ENCODE measurements at regions not wholly inside any gene's neighbourhood (a gene's known extent, or its start where the extent isn't known, plus 50 kb on each side); places are given as distances from the start of the nearest gene placed in this dataset.

DNA sequence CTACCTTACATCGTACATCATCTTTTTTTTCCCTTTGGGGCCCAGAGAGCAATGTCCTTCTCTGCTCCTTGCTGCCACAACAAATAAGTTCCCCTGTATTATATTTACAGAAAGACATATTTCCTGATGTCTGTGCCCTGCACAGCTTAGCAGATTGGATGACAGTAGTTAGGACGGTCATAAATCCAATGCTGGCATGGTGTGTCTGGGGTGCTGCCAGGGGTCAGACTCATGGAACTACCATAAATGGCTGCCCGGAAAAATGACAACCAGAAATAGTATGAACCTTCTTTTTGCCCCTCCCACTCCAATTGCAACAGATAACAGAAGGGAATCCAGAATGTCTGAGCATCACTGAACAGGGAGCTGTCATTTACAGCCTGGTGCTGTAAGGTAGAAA lies 511.1 kb downstream of the PSAT1 start:
- FAIRE-seq: no peak

DNA sequence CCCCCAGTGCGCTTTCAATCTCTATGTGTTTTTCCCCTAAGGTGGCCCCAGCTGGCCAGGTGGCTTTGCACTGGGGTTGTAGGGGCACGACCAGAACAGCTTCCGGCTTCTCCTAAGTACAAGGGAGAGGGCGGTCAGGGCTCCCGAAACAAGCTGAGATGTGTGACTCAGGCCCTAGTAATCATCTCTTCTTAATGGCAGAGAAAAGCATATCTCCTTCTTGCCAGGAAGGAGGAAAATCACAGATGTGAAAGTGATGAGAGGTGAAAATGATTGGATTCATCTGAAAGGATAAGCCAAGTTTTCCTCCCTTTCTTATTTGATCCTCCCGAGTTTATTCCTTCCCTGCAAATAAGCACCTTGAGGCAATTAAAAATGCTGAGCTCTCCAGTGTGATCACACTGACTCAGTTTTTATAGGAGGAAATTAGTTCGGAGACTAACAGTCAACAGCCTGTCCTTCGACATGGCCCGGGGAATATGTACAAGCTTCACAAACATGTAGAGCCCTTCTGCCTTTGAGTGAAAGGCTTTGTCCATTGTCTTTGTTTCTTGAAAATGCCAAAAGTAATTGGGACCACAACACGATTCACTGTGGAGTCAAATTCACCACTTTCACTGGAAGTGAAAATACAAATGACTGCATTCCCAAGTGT lies 514.8 kb downstream of the PSAT1 start:
- FAIRE-seq: no peak

DNA sequence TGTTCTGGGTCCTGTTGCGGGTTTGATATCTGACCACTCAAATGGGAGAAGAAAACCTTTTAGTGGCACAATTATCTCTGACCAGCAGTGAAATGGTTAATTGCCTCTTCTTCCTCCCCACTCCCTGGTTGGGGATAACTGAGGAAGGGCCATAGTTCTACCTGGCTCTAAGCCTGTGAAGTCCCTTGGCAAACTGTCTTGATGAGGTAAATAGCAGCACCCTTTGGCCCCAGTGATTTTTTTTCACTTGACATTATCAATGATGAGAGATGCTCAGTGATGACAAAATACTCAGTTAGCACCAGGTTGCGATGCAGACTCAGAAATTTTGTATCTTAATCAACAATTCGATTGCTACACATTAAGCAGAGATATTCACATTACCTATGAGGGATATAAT lies 515.7 kb downstream of the PSAT1 start:
- no peak for FAIRE-seq

DNA sequence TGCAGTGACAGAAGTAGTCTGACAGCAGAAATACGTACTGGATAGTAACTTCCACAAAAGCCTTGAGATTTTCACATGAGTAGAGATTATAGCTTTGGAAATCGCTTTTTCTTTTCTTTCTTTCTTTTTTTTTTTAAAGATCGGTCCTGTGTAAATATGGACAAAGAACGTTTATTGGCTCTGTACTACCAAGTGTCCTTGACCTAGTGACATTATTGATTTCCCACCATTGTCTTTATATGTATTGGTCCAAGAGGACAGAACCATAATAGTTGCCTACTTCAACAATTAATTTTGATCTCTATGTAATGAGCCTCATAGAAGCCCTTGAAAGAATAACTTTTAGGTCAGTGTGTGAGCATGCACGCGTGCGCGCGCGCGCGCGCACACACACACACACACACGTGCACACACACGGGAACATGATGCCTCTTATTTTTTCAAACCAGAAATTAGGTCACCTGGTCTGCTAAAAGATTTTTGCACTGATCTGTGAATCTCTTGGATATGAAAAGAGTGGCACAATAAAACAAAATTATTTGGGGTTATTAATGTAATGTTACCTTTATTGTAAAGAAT lies 516.8 kb downstream of the PSAT1 start:
- no peak for FAIRE-seq

DNA sequence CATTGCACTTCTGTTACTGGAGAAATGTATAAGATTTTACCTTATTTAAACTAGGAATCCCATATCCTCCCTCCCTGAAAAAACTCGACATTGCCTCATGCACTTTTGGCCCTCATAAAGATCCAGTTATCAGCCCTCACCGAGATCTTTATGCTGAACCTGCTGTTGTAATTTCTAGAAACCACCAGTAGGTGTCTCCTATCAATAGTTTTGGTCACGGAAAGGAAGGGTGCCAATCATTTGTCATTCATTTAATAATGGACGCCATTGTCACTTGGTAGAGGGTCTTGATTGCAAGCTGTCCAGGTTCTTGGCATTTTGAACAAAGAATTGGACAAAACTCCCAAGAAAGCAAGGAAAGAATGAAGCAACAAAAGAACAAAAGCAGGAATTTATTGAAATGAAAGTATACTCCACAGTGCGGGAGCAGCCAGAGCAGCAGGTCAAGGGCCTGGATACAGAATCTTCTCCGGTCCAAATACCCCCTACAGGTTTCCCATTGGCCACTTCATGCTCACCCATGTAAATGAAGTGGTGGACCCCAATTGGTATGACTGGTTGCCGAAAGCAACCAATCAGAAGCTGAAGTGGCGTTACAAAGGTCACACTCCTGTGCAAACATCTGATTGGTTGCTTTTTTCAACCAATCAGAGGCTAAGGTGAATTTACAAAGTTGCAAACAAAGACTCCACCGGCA lies 524.3 kb downstream of the PSAT1 start:
- FAIRE-seq: peak; percentile 95

DNA sequence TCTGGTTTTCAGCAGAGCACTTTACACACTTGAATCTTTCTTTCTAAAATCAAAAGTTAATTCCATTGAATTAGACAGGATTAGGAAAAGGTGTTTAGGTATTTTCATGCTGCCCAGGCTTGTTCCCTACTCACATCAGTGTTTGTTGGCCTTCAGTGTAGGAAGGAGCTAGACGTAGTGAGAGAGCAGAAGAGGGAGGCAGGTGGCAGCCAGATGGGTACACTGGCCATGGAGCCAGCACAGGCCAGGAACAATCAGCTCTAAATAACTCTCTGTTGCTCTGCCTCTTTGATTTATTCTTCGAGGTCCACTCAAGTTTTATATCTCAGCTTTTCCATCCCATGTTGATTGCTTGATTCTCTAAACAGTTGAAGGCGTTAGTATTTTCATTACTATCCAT lies 529.6 kb downstream of the PSAT1 start:
- FAIRE-seq: no peak

DNA sequence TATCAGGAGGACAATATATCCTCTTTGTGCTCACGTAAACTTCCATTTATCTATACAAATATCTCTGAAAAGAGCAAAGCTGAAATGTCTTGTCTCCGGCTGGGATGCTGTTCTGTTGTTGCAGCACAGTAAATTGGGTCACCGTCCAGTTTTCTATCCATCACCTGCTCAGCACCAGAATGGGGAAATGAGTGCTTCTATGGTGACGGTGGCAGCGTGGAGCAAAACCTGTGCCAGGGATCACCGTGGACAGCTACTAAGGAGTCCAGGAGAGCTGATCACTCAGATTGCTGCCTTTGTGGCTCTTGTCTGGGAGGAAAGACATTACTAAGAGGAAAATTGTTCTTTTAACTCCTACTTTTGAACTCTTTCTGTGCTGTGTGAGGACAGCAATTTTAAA lies 531.6 kb downstream of the PSAT1 start:
- no peak for FAIRE-seq

DNA sequence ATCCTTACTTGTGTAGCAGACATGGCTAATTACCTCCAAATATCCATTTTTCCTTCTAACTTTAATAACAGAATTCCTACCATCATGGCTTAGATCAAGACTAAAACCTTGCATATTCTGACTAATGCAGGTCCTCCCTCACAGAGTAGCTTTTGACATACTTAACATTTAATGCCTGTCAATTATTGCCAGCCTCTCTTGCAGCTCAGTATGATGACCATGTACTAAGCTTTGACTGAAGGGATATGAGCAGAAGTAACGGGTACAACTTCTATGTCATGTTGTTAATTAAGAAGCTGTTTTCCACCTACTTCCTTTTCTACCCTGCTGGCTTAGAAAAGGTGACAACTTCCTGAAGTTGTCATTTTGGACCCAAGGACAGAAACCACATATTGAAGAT lies 533.4 kb downstream of the PSAT1 start:
- no peak for FAIRE-seq

DNA sequence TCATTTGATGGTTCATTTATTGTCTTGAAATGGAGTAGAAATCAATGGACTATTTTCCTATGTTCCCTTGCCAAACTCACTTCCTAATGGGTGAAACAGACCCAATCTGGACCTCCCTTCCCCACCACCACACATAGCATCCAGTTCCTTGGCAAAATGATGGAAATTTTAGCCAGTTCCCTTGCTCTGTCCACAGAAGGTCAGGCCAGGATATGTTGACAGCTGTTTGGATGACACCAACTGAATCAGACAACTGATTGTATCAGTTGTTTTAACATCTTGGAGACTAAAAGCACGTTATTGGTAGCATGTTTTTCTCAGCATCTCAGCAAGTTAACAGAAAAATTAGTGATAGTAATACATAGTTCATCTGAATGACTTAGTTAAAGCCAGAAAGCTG lies 534.8 kb downstream of the PSAT1 start:
- FAIRE-seq: no peak

DNA sequence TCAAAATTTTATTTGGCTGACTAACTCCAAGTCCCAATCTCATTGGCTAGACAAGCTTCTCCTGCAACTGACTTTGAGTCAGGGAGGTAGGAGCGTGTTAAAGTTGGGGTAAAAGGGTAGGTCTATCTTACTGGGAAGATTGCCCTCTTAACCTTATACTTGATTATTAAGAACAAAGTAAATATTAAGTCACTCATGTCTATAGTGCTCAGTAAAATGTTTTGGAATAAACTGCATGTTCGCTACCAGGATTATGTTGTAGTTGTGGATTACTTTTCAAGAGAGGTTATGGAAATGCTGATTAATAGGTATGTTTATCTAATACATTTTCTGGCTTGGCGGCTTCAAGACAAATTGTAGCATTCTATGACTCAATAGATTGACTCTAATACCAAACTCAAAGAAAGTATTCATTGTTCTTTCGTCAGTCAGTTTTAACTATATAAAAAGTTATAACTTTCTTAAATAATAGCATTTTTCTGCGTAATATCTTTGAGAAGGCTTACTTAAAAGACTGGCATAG lies 539.1 kb downstream of the PSAT1 start:
- FAIRE-seq: no peak

DNA sequence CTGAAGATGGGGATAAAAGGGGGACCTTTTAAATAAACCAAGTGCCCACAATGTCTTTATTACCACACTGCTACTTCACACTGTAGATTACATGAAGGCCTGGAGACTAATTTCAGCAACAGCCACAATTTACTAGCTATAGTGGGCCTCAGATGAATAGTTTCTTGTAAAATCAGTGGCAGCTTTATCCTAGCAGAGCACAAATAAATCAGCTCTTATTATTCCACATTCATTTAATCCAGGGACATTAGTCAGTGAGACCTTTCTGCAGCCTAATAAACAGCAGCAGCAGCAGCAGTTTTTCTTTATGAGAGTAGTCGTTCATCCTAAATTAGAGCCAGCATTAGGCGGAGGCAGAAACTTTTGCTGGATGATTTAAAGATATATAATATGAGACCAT lies 542.3 kb downstream of the PSAT1 start:
- no peak for FAIRE-seq

DNA sequence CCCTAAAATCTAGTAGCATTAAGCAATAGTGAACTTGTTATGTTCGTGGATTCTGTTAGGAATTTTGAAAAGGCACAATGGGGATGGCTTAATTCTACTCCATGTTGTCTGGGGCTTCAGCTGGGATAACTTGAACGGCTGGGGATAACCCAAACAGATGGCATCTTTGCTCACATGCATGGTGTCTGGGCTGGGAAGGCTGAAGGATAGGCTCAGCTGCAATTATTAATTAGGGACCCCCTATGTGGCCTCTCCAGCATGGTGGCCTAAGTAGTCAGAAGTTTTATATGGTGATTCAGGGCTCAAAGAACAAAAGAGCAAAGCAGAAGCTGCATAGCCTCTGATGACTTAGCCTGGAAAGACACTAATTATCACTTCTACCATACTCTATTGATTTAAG lies 551.1 kb downstream of the PSAT1 start:
- FAIRE-seq: no peak

DNA sequence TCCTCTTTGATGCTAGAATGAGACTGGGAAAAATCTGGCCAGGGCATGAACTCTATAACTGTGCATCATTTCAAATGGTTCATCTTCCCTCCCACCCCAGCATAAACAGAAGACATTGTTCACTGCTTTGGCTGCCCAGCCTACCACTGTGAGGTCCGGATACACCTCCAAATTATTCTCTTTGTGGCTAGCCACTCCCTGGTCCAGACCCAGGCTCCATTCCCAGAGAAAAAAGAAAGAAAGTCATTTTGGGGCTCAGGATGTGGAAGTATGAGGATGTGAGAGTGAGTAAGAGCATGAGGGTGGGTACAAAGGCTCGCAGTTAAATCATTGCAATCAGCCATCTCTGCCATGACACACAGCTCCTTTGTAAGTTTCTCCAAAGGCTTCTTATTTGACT lies 559.2 kb downstream of the PSAT1 start:
- no peak for FAIRE-seq

DNA sequence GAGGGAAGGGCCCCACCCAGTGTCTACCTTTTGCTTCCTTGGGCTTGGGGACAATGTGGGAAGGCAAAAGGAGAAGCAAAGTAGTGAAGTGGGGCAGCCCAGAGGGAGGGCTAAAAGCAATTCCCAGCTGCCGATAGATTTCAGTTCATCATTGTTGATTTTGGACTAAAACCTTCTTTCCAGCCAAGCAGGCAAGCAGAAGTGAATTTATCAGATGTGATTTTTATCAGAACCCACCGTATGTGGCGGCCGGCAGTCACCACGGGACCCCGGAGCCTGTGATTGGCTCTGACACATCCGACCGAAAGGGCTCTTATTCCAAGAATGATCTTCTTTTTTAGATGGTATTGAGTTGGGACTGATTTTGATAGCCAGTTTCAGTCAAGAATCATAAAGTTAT lies 559.9 kb downstream of the PSAT1 start:
- no peak for FAIRE-seq

DNA sequence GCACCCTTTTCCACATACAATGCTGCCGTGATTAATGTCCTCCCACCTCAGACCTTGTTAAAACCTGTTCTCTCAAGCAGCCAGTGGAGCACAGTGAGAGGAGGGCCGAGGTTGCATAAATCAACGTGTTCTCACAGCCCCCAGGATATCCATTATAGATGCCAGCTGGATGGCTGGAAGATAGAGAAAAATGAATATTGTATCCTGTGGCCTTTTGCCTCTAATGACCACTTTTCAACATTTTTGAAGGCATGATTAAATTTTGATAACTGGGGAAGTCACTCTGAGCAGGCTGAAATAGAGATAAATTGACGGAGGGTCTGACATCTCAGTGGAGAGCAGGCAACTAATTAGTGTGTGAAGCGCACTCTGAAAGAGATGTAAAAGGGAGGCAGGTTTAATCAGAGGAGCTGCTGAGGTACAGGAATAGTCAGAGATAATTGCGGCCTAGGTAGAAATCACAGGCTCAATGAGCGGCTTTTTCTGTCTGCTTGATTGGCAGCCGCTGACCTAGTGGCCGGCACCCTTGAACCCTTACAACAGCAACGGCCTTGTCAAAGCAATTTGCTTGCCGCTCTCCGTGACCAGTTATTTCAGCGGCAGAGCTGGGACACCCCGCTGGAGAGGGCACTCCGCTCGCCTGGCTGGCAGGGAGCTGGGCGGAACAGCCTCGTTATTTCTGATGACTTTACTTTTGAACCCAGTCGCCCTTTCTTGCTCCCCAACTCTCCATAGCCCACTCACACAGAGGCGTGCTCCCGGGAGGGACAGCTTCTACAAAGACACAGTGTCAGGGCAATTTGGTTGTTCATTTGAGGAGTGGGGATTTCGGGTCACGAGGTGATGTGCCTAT lies 560.7 kb downstream of the PSAT1 start:
- FAIRE-seq: no peak

DNA sequence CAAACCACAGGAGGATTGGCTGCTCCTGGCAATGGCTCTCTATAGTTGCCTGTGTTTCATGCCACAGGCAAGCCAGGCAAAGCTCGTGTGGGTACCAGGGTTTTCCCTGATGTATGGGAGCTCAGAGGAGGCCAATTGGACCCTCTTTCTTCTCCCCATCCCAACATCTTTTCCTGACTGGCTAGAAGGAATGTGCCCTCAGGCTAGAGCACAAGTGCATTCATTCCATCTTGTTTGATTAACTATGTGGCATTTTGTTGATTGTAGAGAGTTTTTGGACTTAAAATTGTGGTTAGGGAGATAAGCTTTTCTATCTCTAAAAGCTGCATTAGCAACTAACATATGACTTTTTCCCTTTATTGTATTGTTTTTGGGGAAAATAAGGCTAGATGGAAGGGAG lies 561.3 kb downstream of the PSAT1 start:
- FAIRE-seq: no peak

DNA sequence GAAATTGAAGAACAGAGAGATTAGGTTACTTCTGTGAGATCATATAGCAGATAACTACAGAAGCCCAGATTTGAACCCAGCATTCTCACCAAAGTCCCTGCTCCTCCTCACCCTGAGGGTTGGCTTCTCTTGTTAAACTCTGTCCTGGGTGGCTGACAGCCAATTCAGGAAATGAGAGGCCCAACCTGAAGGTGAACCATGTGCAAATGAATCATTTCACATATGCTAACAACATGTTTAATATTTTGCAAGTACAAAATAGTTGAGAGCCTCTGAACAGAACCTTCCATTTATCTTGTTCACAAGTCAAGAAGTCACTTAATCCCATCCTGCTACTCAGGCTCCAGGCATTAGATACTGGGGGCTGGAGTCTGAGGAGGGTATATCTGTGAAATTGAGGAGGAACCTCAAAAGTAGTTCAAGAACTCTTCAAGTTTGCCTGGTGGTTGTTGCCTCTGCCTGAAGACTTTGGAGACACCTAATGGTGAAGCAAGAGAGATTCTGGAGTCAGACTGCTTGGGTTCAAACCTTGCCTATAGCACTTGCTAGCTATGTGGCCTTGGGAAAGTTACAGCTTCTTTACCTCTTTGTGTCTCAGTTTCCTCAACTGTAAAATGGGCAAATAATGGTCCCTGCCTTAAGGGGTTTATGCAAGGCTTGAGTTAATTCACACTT lies 564.0 kb downstream of the PSAT1 start:
- FAIRE-seq: no peak

DNA sequence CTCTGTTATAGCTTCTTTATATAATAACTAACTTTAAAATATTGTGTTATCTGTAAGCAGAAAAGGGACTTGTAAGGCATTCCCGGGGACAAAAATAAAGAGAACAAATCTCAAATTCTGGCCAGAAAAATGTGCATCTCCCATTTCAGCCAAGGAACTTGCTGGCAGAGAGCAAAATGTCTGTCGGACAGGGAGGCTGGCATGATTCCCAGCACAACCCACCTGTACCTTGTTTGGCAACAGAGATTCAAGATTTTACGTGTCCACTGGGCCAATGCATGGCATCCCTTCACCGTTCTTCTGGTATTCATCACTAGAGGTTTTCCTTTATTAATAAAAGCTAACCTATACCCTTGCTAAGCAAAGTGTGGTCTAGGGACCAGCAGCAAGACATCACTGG lies 566.6 kb downstream of the PSAT1 start:
- FAIRE-seq: no peak

DNA sequence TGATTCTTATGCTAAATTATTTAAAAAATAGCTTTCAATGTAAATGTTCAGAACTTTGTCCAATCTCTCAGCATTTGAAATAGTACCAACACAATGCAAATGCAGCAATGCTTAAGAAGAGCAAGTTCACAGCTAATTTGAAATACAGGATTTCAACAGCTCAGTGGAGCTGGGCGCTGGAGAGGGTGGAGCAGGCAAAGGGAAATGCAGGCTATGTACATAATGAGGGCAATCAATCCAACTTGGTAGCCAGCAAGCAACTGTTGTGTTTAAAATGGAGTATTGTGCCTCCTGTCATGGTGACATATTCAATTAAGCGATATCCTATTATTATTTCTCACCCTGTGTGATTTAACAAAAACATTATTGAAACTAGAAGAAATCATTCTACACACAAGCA lies 568.8 kb downstream of the PSAT1 start:
- FAIRE-seq: no peak

DNA sequence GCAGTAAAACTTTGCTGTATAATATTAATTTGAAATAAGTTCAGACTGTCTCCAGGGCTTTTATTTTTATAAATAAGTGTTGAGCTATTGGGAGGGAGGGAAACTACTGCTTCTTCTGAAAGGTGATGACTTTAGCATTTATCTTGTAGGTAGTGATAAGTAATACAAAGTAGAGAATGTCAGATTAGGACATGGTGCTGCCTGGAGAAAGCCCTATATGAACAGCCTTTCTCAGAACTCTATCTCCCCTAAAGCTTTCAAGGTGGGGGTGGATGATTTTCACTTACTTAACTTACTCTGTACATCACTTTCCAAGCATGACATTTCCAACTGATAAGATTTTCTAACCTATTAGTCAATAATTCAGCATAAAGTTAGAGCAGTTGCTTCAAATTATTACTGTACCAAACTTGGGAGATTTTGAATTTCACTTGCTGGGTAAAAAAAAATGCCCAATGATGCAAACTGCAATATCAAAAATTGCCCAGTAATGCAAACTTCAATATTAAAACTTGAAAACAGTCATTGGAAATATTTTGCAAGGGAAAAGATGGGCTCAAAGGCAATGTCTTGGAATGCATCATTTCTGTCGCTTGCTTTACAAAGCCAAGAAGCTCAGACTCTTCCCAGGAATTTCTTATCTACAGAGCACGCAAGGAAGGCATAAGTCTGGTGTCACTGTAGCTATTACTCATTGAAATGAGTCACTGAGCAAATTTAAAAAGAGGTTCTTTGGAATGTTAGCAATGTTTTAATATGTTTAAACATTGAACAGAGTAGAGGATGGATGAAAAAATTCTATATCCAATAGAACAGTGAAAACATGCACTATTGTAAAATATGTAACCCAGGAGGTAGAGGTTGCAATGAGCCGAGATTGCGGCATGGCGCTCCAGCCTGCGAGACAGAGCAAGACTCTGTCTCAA lies 569.5 kb downstream of the PSAT1 start:
- FAIRE-seq: no peak

DNA sequence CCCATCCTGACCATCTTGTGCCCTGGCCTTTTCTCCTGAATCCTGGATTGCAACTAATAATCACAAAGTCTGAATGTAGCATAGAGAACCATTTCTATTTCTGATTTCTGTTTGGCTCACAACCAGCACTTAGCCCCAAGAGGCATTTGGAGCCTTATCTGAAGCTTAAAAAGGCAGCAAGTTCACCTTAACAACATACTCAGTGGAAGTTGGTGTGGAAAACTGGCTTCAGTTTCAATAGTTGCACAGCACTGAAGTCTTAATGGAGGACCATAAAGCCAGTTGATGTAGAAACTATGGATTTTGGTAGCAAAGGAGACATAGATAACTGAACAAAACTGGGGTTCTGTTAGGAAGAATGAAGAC lies 574.1 kb downstream of the PSAT1 start:
- FAIRE-seq: no peak

Data from islet of Langerhans (tissue), 1 donor.